ENCODE measurements at regions not wholly inside any gene's neighbourhood (a gene's known extent, or its start where the extent isn't known, plus 50 kb on each side); places are given as distances from the start of the nearest gene placed in this dataset.
A peak's percentile ranks its signal among the peaks of the same experiment; 100 is the strongest.

DNA sequence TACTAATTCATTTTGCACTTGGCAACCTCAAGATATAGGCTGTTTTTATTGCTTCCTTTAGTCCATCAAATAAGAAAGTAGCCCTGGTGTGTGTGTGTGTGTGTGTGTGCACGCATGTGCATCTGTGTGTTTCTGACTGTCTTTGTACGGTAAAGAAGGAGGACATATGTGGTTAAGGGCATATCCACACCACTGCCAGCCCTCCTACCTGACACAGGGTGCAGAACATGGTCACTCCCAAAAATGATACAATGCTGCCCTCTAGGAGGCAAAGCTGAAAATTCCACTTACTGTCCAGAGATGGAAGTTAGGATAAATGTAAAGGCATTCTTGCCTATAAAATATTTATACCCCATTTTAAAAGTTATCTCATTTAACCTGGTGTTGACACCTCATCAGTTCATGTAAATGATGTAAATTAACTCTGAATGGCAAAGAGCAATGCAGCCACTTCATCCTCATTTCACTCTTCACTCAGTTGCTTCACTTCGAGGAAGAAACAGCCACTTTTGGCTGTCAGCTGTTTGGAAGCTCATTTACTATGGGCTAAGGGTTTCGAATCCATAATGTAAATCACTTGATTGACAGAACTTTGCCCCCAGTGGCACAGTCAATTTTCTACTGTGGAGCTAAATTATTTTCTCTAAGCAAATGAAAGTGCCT lies 83.1 kb upstream of the MTNR1B start:
- TF ChIP-seq, protein P1, sequence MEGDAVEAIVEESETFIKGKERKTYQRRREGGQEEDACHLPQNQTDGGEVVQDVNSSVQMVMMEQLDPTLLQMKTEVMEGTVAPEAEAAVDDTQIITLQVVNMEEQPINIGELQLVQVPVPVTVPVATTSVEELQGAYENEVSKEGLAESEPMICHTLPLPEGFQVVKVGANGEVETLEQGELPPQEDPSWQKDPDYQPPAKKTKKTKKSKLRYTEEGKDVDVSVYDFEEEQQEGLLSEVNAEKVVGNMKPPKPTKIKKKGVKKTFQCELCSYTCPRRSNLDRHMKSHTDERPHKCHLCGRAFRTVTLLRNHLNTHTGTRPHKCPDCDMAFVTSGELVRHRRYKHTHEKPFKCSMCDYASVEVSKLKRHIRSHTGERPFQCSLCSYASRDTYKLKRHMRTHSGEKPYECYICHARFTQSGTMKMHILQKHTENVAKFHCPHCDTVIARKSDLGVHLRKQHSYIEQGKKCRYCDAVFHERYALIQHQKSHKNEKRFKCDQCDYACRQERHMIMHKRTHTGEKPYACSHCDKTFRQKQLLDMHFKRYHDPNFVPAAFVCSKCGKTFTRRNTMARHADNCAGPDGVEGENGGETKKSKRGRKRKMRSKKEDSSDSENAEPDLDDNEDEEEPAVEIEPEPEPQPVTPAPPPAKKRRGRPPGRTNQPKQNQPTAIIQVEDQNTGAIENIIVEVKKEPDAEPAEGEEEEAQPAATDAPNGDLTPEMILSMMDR (IDR thresholded peaks at IDR 0.05; ENCODE audit: control extremely low read depth in 1 of 3, insufficient read depth in 1 of 3, low read depth in 1 of 3, low read length in 3 of 3): peak; percentile 31 to 78 (median 70)
- no peak for TF ChIP-seq MAFK (IDR thresholded peaks at IDR 0.05; ENCODE audit: low read depth, low read length)
- no peak for TF ChIP-seq SUZ12 (IDR thresholded peaks at IDR 0.05; ENCODE audit: low read length)
- no peak for TF ChIP-seq GABPA (IDR thresholded peaks at IDR 0.05; ENCODE audit: borderline replicate concordance, insufficient read depth, low read length)
- no peak for TF ChIP-seq POLR2AphosphoS5 (IDR thresholded peaks at IDR 0.05; ENCODE audit: low read depth, low read length)
